GM12878 (cell line): ENCODE measurements at regions not wholly inside any gene's neighbourhood (a gene's known extent, or its start where the extent isn't known, plus 50 kb on each side); places are given as distances from the start of the nearest gene placed in this dataset.

ENCODE experiments used
- ATAC-seq: fragments of 200-7000 bp; cut with Tn5 transposase; 3 replicates; pipeline ENCODE4 v1.9.1; 2020; ENCODE audit warnings: mild to moderate bottlenecking, moderate library complexity
- BruUV-seq: library from RNA; stranded (reverse); fragments of 400-500 nt; replicated peaks from 2 replicates; lab custom pipeline; 2021; lab: Mats Ljungman, UMichigan
- CTCF ChIA-PET: fragments of 300-600 bp; sonication (Branson Sonifier 250); formaldehyde crosslinking; extraction: SDS; loops from one replicate; lab custom pipeline; 2021; ENCODE audit warnings: inconsistent platforms; lab: Yijun Ruan, JAX
- POLR2A ChIA-PET: fragments of 350-600 bp; formaldehyde crosslinking; extraction: SDS; loops from one replicate; lab custom pipeline; 2021; ENCODE audit warnings: inconsistent platforms; lab: Charles Lee
- RAD21 ChIA-PET: fragments of 300-600 bp; sonication (Branson Sonifier 250); formaldehyde crosslinking; loops from one replicate; lab custom pipeline; 2023; ENCODE audit warnings: antibody characterized with exemption; ENCODE audit not compliant: unreplicated experiment; lab: Charles Lee
- SMC1A ChIA-PET: fragments of 300-600 bp; sonication (Branson Sonifier 250); formaldehyde crosslinking; loops from one replicate; lab custom pipeline; 2023; ENCODE audit not compliant: unreplicated experiment, uncharacterized antibody; lab: Charles Lee
- DNase-seq: peaks from one replicate; pipeline ENCODE4 v3.0.0-alpha.2; 2011; ENCODE audit warnings: low read depth, low spot score
- FAIRE-seq: peaks from 3 replicates; lab custom pipeline; 2011; peaks lifted over from hg19 to GRCh38; lab: Jason Lieb, UNC
- H2AFZ ChIP-seq: 2 replicates; pipeline ENCODE4 v1.6.0; 2011; ENCODE audit warnings: low read depth, low read length, control low read depth; ENCODE audit not compliant: control insufficient read depth
- H3K27ac ChIP-seq: 2 replicates; pipeline ENCODE4 v1.5.1; 2011; ENCODE audit warnings: control low read depth; ENCODE audit not compliant: control insufficient read depth, insufficient read depth
- H3K27me3 ChIP-seq, 2 experiments: replicated peaks in 1 of 2; 2 replicates each; pipeline versions ENCODE4 v1.6.0 to v1.6.1; 2011; ENCODE audit warnings: low read length in 1 of 2; ENCODE audit not compliant: control insufficient read depth in 2 of 2, insufficient read depth in 2 of 2
- H3K36me3 ChIP-seq, 2 experiments: 2 replicates each; pipeline ENCODE4 v1.5.1; 2011; ENCODE audit warnings: low read length in 1 of 2; ENCODE audit not compliant: control insufficient read depth in 2 of 2, insufficient read depth in 2 of 2
- H3K4me1 ChIP-seq: 2 replicates; pipeline ENCODE4 v1.6.1; 2011; ENCODE audit warnings: mild to moderate bottlenecking, low read length, moderate library complexity, mixed read lengths; ENCODE audit not compliant: control insufficient read depth, insufficient read depth
- H3K4me2 ChIP-seq: 2 replicates; pipeline ENCODE4 v1.6.0; 2011; ENCODE audit warnings: control low read depth; ENCODE audit not compliant: control insufficient read depth, insufficient read depth
- H3K4me3 ChIP-seq: fragments of 200-600 bp; sonication (generic); 2 replicates; pipeline ENCODE4 v1.5.1; 2016
- H3K79me2 ChIP-seq: 2 replicates; pipeline ENCODE4 v1.6.0; 2011; ENCODE audit warnings: low read length; ENCODE audit not compliant: control insufficient read depth, insufficient read depth
- H3K9ac ChIP-seq: 2 replicates; pipeline ENCODE4 v1.8.0; 2011; ENCODE audit warnings: low read length, control low read depth, mixed read lengths; ENCODE audit not compliant: control insufficient read depth, insufficient read depth
- H3K9me3 ChIP-seq: replicated peaks from 3 replicates; pipeline ENCODE4 v1.5.1; 2011; ENCODE audit warnings: mild to moderate bottlenecking, low read length; ENCODE audit not compliant: control insufficient read depth, insufficient read depth
- H4K20me1 ChIP-seq: 2 replicates; pipeline ENCODE4 v1.6.0; 2011; ENCODE audit not compliant: control insufficient read depth, insufficient read depth
- BRCA1 ChIP-seq: IDR thresholded peaks from 2 replicates; pipeline ENCODE4 v1.6.1; 2011; ENCODE audit warnings: low read depth, low read length, improper control_type of control experiment
- MTA2 ChIP-seq: fragments of 450-650 bp; IDR thresholded peaks from 2 replicates; pipeline ENCODE4 v1.6.1; 2016; ENCODE audit warnings: low read depth, mild to moderate bottlenecking, moderate library complexity
- SIX5 ChIP-seq: IDR thresholded peaks from 2 replicates; pipeline ENCODE4 v1.6.1; 2011; ENCODE audit warnings: mild to moderate bottlenecking, low read depth, low read length, moderate library complexity; ENCODE audit not compliant: severe bottlenecking
- STAT1 ChIP-seq: fragments of 450-650 bp; conservative IDR thresholded peaks from 2 replicates; pipeline ENCODE4 v1.6.1; 2014; ENCODE audit warnings: antibody characterized with exemption, mild to moderate bottlenecking
- ZNF217 ChIP-seq: fragments of 450-650 bp; IDR thresholded peaks from 2 replicates; pipeline ENCODE4 v1.6.1; 2017; ENCODE audit warnings: antibody characterized with exemption, mild to moderate bottlenecking
- ZNF274 ChIP-seq: IDR thresholded peaks from one replicate; pipeline ENCODE4 v1.8.0; 2011; ENCODE audit not compliant: insufficient read length, insufficient read depth
- WGBS: methylation state at CpG from one replicate; pipeline ENCODE4 v1.1.6; 2016; ENCODE audit warnings: low lambda C conversion rate; ENCODE audit not compliant: insufficient replicate concordance, insufficient coverage; ENCODE audit errors: missing lambda C conversion rate; 5-methylcytosine and 5-hydroxymethylcytosine counted together
- in situ Hi-C: fragments of 300-500 bp; cut with MboI; formaldehyde crosslinking; loops from 9 replicates; pipeline ENCODE4 v1.14.3; 2018; ENCODE audit warnings: mixed read lengths
- intact Hi-C: fragments of 100-400 bp; cut with micrococcal nuclease; formaldehyde crosslinking; loops from one replicate; pipeline ENCODE4 v1.14.2; 2022; ENCODE audit not compliant: unreplicated experiment
- TF ChIP-seq, protein P1 (sequence below): IDR thresholded peaks from 2 replicates; pipeline ENCODE4 v1.6.1; 2011; ENCODE audit warnings: low read depth, mild to moderate bottlenecking, low read length, moderate library complexity, borderline replicate concordance; ENCODE audit errors: extremely low read depth
- TF ChIP-seq, protein P2 (sequence below): fragments of 450-650 bp; IDR thresholded peaks from 2 replicates; pipeline ENCODE4 v1.6.1; 2017; ENCODE audit warnings: mild to moderate bottlenecking, moderate library complexity
- TF ChIP-seq, protein P3 (sequence below): IDR thresholded peaks from 2 replicates; pipeline ENCODE4 v1.6.1; 2011; ENCODE audit warnings: borderline replicate concordance, low read depth, mild to moderate bottlenecking, moderate library complexity, mixed read lengths, low read length; ENCODE audit not compliant: insufficient read depth; ENCODE audit errors: extremely low read length

DNA sequence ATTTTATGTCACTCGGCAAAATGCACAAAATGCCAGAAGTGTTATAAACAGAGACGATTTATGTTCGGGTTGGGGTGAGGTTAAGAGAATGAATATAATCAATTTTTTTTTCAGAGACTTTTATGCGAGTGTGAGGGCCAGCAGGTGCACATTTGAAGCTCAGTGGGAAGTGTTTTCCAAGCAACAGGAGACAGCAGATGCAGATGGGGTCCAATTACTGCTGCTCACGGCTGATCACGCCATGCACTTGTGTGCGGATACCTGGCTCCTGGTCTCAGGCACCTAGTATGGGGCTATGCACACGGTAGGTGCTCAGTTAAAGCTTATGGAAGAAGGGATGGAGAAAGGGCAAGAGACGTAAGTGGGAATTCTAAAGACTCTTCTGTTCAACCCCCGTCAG is 249.1 kb downstream of the MIAT start (continued):
- TF ChIP-seq, protein P1, sequence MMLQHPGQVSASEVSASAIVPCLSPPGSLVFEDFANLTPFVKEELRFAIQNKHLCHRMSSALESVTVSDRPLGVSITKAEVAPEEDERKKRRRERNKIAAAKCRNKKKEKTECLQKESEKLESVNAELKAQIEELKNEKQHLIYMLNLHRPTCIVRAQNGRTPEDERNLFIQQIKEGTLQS: no peak
- TF ChIP-seq, protein P2, sequence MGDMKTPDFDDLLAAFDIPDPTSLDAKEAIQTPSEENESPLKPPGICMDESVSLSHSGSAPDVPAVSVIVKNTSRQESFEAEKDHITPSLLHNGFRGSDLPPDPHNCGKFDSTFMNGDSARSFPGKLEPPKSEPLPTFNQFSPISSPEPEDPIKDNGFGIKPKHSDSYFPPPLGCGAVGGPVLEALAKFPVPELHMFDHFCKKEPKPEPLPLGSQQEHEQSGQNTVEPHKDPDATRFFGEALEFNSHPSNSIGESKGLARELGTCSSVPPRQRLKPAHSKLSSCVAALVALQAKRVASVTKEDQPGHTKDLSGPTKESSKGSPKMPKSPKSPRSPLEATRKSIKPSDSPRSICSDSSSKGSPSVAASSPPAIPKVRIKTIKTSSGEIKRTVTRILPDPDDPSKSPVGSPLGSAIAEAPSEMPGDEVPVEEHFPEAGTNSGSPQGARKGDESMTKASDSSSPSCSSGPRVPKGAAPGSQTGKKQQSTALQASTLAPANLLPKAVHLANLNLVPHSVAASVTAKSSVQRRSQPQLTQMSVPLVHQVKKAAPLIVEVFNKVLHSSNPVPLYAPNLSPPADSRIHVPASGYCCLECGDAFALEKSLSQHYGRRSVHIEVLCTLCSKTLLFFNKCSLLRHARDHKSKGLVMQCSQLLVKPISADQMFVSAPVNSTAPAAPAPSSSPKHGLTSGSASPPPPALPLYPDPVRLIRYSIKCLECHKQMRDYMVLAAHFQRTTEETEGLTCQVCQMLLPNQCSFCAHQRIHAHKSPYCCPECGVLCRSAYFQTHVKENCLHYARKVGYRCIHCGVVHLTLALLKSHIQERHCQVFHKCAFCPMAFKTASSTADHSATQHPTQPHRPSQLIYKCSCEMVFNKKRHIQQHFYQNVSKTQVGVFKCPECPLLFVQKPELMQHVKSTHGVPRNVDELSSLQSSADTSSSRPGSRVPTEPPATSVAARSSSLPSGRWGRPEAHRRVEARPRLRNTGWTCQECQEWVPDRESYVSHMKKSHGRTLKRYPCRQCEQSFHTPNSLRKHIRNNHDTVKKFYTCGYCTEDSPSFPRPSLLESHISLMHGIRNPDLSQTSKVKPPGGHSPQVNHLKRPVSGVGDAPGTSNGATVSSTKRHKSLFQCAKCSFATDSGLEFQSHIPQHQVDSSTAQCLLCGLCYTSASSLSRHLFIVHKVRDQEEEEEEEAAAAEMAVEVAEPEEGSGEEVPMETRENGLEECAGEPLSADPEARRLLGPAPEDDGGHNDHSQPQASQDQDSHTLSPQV: no peak
- TF ChIP-seq SIX5 (no peak), MTA2 (no peak), STAT1 (no peak), ZNF217 (no peak)
- TF ChIP-seq, protein P3, sequence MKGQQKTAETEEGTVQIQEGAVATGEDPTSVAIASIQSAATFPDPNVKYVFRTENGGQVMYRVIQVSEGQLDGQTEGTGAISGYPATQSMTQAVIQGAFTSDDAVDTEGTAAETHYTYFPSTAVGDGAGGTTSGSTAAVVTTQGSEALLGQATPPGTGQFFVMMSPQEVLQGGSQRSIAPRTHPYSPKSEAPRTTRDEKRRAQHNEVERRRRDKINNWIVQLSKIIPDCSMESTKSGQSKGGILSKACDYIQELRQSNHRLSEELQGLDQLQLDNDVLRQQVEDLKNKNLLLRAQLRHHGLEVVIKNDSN: no peak

DNA sequence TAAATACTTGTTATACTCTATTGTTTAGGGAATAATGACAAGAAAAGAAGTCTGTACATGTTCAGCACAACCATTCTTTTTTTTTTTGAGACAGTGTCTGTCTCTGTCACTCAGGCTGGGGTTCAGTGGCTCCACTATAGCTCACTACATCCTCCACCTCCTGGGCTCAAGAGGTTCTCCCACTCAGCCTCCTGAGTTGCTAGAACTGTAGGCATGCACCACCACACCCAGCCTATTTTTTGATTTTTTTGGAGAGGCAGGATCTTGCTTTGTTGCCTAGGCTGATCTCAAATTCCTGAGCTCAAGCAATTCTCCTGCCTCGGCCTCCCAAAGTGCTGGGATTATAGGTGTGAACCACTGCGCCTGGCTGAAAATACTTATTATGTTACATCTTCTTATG is 250.0 kb downstream of the MIAT start:
- no peaks in the 10 kb centered on the region for H3K79me2 ChIP-seq
- TF ChIP-seq ZNF274: no peak
- no peak for TF ChIP-seq BRCA1
- no peaks in the 10 kb centered on the region for H4K20me1 ChIP-seq
- FAIRE-seq (no peak), DNase-seq (no peak), ATAC-seq (no peak)
- no peak overlapping the region for H3K9ac ChIP-seq
- no TSS peak for BruUV-seq
- WGBS: 44% methylated on average over 2 of the region's 2 CpGs
- RAD21 ChIA-PET: no interaction called here
- CTCF ChIA-PET: no interaction called here
- no peak overlapping the region for H2AFZ ChIP-seq
- POLR2A ChIA-PET: no interaction called here
- no peak overlapping the region for H3K4me2 ChIP-seq
- no peaks in the 10 kb centered on the region; the same call in 2 of the 3 replicates for H3K9me3 ChIP-seq
- no peaks in the 10 kb centered on the region for H3K36me3 ChIP-seq
- in situ Hi-C loops: no loop called here
- SMC1A ChIA-PET: no interaction called here
- H3K4me3 ChIP-seq: no peak overlapping the region
- H3K27ac ChIP-seq: no peak overlapping the region
- H3K27me3 ChIP-seq: peaks cover 5 to 6% of the 10 kb centered on the region in 2 experiments; a peak in 3 of 4 replicates
- intact Hi-C loops: no loop called here
- H3K4me1 ChIP-seq: no peaks in the 10 kb centered on the region
